ENCODE measurements at regions not wholly inside any gene's neighbourhood (a gene's known extent, or its start where the extent isn't known, plus 50 kb on each side); places are given as distances from the start of the nearest gene placed in this dataset.

DNA sequence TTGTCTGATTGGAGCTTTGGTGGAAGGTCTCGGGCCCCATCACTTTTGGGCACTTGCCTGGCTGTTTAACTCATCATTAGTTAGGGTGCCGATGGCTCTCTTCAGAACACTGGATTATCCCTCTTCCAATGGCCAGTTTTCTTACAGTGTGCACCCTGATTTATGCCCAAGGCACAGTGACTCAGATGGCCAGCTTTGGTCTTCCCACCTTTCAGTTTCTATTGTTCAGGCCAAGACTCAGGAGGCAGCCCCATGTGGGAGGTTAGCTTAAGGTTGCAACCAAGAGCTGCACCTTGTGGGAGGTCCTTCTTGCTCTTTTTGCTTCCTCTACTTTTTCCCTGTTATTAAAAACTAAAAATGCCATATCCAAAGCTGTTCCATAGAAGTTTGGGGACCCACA is 121.0 kb upstream of the ZNF91 start:
- no peaks in the 10 kb centered on the region for H3K27me3 Mint-ChIP-seq (ENCODE audit: low read depth, unreplicated experiment)
- no peaks in the 10 kb centered on the region for H3K27me3 ChIP-seq (ENCODE audit: insufficient read depth, low read length)
- no peak overlapping the region for H3K4me2 ChIP-seq (ENCODE audit: low read length)
- no peak overlapping the region for H3K4me3 Mint-ChIP-seq (ENCODE audit: unreplicated experiment)
- H3K27ac ChIP-seq (ENCODE audit: low read depth, low read length): no peak overlapping the region
- no peaks in the 10 kb centered on the region for H4K20me1 ChIP-seq (ENCODE audit: insufficient read depth, low read length)
- no peaks in the 10 kb centered on the region for H3K79me2 ChIP-seq (ENCODE audit: insufficient read depth, low read length)
- no peaks in the 10 kb centered on the region for H3K36me3 Mint-ChIP-seq (ENCODE audit: low read depth, unreplicated experiment)
- DNase-seq (ENCODE audit: low read depth) (no peak), FAIRE-seq (no peak)
- no peak overlapping the region for H3K27ac Mint-ChIP-seq (ENCODE audit: unreplicated experiment)
- no peaks in the 10 kb centered on the region for H3K4me1 ChIP-seq (ENCODE audit: insufficient read depth, low read length)
- no peaks in the 10 kb centered on the region for H3K4me1 Mint-ChIP-seq (ENCODE audit: low read depth, unreplicated experiment)
- no peaks in the 10 kb centered on the region for H3K36me3 ChIP-seq (ENCODE audit: insufficient read depth, low read length)
- TF ChIP-seq, protein P1, sequence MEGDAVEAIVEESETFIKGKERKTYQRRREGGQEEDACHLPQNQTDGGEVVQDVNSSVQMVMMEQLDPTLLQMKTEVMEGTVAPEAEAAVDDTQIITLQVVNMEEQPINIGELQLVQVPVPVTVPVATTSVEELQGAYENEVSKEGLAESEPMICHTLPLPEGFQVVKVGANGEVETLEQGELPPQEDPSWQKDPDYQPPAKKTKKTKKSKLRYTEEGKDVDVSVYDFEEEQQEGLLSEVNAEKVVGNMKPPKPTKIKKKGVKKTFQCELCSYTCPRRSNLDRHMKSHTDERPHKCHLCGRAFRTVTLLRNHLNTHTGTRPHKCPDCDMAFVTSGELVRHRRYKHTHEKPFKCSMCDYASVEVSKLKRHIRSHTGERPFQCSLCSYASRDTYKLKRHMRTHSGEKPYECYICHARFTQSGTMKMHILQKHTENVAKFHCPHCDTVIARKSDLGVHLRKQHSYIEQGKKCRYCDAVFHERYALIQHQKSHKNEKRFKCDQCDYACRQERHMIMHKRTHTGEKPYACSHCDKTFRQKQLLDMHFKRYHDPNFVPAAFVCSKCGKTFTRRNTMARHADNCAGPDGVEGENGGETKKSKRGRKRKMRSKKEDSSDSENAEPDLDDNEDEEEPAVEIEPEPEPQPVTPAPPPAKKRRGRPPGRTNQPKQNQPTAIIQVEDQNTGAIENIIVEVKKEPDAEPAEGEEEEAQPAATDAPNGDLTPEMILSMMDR (IDR thresholded peaks at IDR 0.05; ENCODE audit: insufficient read depth, low read depth, low read length): no peak
- TF ChIP-seq EZH2 (IDR thresholded peaks at IDR 0.05; ENCODE audit: insufficient read depth, low read length): no peak
- H3K9me3 Mint-ChIP-seq (ENCODE audit: unreplicated experiment): peaks cover 6% of the 10 kb centered on the region
- no peak overlapping the region for H3K4me3 ChIP-seq (ENCODE audit: insufficient read depth, low read depth, low read length)
- H2AFZ ChIP-seq (ENCODE audit: low read depth, low read length): no peak overlapping the region
- H3K9me3 ChIP-seq (ENCODE audit: insufficient read depth, low read depth, low read length): peaks cover 4% of the 10 kb centered on the region
- no peak overlapping the region for H3K9ac ChIP-seq (ENCODE audit: low read length)

DNA sequence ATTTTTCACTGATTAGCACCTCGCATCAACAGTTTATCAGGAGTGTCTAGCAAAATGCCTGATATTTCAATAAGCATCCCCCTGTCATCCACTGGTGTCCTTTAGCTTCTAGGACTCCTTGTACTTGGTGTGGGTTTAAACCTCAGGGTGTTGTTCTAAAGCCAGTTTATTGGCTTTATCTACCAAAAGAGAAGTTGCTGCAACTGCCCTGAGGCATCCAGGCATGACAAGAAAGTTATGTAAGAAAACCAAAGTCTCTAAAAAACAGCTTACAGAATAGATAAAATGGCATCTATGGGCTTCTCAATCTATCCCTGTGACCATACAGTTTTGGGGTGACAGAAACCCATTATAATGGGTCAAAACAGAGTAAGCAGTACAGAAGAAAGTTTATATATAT is 120.3 kb upstream of the ZNF91 start:
- Mint-ChIP-seq H3K27ac (ENCODE audit: unreplicated experiment) (no peak overlapping the region), H3K4me3 (ENCODE audit: unreplicated experiment) (no peak overlapping the region), H3K9me3 (ENCODE audit: unreplicated experiment) (peaks cover 3% of the 10 kb centered on the region), H3K36me3 (ENCODE audit: low read depth, unreplicated experiment) (no peaks in the 10 kb centered on the region), H3K27me3 (ENCODE audit: low read depth, unreplicated experiment) (no peaks in the 10 kb centered on the region), H3K4me1 (ENCODE audit: low read depth, unreplicated experiment) (no peaks in the 10 kb centered on the region)
- Histone ChIP-seq H3K79me2 (ENCODE audit: insufficient read depth, low read length) (no peaks in the 10 kb centered on the region), H3K27me3 (ENCODE audit: insufficient read depth, low read length) (no peaks in the 10 kb centered on the region), H3K4me1 (ENCODE audit: insufficient read depth, low read length) (no peaks in the 10 kb centered on the region), H3K27ac (ENCODE audit: low read depth, low read length) (no peak overlapping the region), H4K20me1 (ENCODE audit: insufficient read depth, low read length) (no peaks in the 10 kb centered on the region), H3K9me3 (ENCODE audit: insufficient read depth, low read depth, low read length) (no peaks in the 10 kb centered on the region), H3K36me3 (ENCODE audit: insufficient read depth, low read length) (no peaks in the 10 kb centered on the region), H3K9ac (ENCODE audit: low read length) (no peak overlapping the region), H2AFZ (ENCODE audit: low read depth, low read length) (no peak overlapping the region), H3K4me3 (ENCODE audit: insufficient read depth, low read depth, low read length) (no peak overlapping the region), H3K4me2 (ENCODE audit: low read length) (no peak overlapping the region)
- FAIRE-seq (no peak), DNase-seq (ENCODE audit: low read depth) (no peak)
- no peak for TF ChIP-seq EZH2 (IDR thresholded peaks at IDR 0.05; ENCODE audit: insufficient read depth, low read length)
- TF ChIP-seq, protein P1 (IDR thresholded peaks at IDR 0.05; ENCODE audit: insufficient read depth, low read depth, low read length): no peak

DNA sequence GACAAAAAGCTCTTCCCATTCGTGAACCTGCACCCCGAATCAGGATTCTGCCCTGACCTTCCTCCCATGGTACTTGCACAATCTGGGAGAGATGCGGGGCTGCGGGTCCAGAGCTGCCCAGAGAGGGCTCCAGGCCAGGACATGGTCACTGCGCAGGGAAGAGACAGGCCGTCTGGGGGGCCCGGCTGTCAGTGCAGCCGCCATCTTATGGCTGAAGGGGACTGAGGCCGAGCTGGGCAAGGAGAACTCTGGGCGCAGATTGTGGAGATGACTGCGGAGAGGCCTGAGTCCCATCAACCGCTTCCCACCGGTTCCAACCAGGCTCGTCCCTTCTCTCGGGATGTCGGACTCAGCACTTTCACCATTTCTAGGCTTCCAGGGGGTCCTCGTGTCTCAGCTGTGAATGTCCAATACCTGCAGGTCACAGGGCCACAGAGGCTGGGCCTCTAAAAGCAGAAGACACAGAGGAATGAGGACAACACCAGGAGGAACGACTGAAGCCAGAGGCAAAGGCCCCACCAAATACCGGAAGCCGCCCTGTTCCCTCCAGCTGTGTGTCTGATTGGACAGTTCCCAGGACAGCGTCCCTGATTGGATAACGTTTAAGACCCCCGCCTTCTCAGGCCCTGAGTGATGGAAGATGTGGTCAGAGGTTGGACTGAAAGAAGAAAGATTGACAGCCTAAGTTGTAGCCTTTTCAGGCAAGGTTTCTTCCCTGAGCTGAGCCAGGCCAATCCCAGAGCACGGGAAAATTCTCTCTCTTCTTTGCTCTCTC is 117.1 kb upstream of the ZNF91 start:
- H3K4me2 ChIP-seq (ENCODE audit: low read length): no peak overlapping the region
- H3K4me3 ChIP-seq (ENCODE audit: insufficient read depth, low read depth, low read length): no peak overlapping the region
- H3K9me3 ChIP-seq (ENCODE audit: insufficient read depth, low read depth, low read length): no peaks in the 10 kb centered on the region
- Mint-ChIP-seq H3K27ac (ENCODE audit: unreplicated experiment) (no peak overlapping the region), H3K4me1 (ENCODE audit: low read depth, unreplicated experiment) (no peaks in the 10 kb centered on the region), H3K36me3 (ENCODE audit: low read depth, unreplicated experiment) (no peaks in the 10 kb centered on the region), H3K4me3 (ENCODE audit: unreplicated experiment) (no peak overlapping the region), H3K27me3 (ENCODE audit: low read depth, unreplicated experiment) (no peaks in the 10 kb centered on the region), H3K9me3 (ENCODE audit: unreplicated experiment) (no peaks in the 10 kb centered on the region)
- H3K27me3 ChIP-seq (ENCODE audit: insufficient read depth, low read length): no peaks in the 10 kb centered on the region
- H4K20me1 ChIP-seq (ENCODE audit: insufficient read depth, low read length): no peaks in the 10 kb centered on the region
- H3K36me3 ChIP-seq (ENCODE audit: insufficient read depth, low read length): no peaks in the 10 kb centered on the region
- H3K4me1 ChIP-seq (ENCODE audit: insufficient read depth, low read length): no peaks in the 10 kb centered on the region
- TF ChIP-seq, protein P1 (IDR thresholded peaks at IDR 0.05; ENCODE audit: insufficient read depth, low read depth, low read length): no peak
- no peak for TF ChIP-seq EZH2 (IDR thresholded peaks at IDR 0.05; ENCODE audit: insufficient read depth, low read length)
- DNase-seq (ENCODE audit: low read depth): no peak
- H3K79me2 ChIP-seq (ENCODE audit: insufficient read depth, low read length): no peaks in the 10 kb centered on the region
- FAIRE-seq: no peak
- no peak overlapping the region for H2AFZ ChIP-seq (ENCODE audit: low read depth, low read length)
- no peak overlapping the region for H3K9ac ChIP-seq (ENCODE audit: low read length)
- H3K27ac ChIP-seq (ENCODE audit: low read depth, low read length): no peak overlapping the region

All from astrocyte (in vitro differentiated cells and primary cell).